ENCODE measurements at regions not wholly inside any gene's neighbourhood (a gene's known extent, or its start where the extent isn't known, plus 50 kb on each side); places are given as distances from the start of the nearest gene placed in this dataset.

- TF ChIP-seq CTCF (IDR thresholded peaks at IDR 0.05) = no peak
- no peak for TF ChIP-seq POLR2A (IDR thresholded peaks at IDR 0.05)
Observed at GRCh38 chr13:63542770-63543169, 2127.1 kb upstream of the PCDH20 start.
